HEK293 (cell line): ENCODE measurements at regions not wholly inside any gene's neighbourhood (a gene's known extent, or its start where the extent isn't known, plus 50 kb on each side); places are given as distances from the start of the nearest gene placed in this dataset.
A peak's percentile ranks its signal among the peaks of the same experiment; 100 is the strongest.

ENCODE experiments used
- CTCF ChIA-PET: fragments of 350-600 bp; formaldehyde crosslinking; extraction: SDS; loops from one replicate; lab custom pipeline; 2021; ENCODE audit warnings: antibody characterized with exemption; lab: Yijun Ruan, JAX
- POLR2A ChIA-PET: fragments of 300-600 bp; formaldehyde crosslinking; extraction: SDS; loops from one replicate; lab custom pipeline; 2020; ENCODE audit warnings: antibody characterized with exemption, inconsistent platforms; lab: Yijun Ruan, JAX
- H3K27ac ChIP-seq: fragments of 200-500 bp; sonication (Bioruptor generic); 2 replicates; pipeline ENCODE4 v1.5.1; 2014; ENCODE audit warnings: low read depth, low read length, control low read depth, inconsistent platforms; ENCODE audit errors: extremely low read depth
- H3K36me3 ChIP-seq, 2 experiments: fragments of 200-500 bp in 1 of 2; sonication (Bioruptor generic) in 1 of 2; 1 replicate in 1 of 2; 2 replicates in 1 of 2; pipeline ENCODE4 v1.5.1; 2014 to 2017; ENCODE audit warnings: inconsistent platforms in 2 of 2, low read length in 2 of 2; ENCODE audit not compliant: control insufficient read depth in 2 of 2, insufficient read depth in 1 of 2
- H3K4me1 ChIP-seq: fragments of 200-500 bp; sonication (Bioruptor generic); 2 replicates; pipeline ENCODE4 v1.5.1; 2014; ENCODE audit warnings: mild to moderate bottlenecking, low read length, inconsistent platforms; ENCODE audit not compliant: control insufficient read depth, insufficient read depth
- H3K4me3 ChIP-seq: 2 replicates; pipeline ENCODE4 v1.5.1; 2011; ENCODE audit warnings: low read depth, mild to moderate bottlenecking, control low read depth, low read length, moderate library complexity
- H3K9me3 ChIP-seq: fragments of 200-500 bp; sonication (Bioruptor generic); 2 replicates; pipeline ENCODE4 v1.5.1; 2014; ENCODE audit warnings: low read depth, low read length, inconsistent platforms; ENCODE audit not compliant: control insufficient read depth, insufficient read depth
- EGR2 ChIP-seq: fragments of 450-650 bp; formaldehyde crosslinking; IDR thresholded peaks from 2 replicates; pipeline ENCODE4 v1.5.1; 2016; ENCODE audit warnings: low read depth, missing biosample characterization, missing genetic modification characterization
- GFI1B ChIP-seq: fragments of 450-650 bp; formaldehyde crosslinking; IDR thresholded peaks from 2 replicates; pipeline ENCODE4 v1.5.1; 2016; ENCODE audit warnings: missing biosample characterization, missing genetic modification characterization
- MYNN ChIP-seq: fragments of 450-650 bp; formaldehyde crosslinking; IDR thresholded peaks from 2 replicates; pipeline ENCODE4 v1.5.1; 2016; ENCODE audit warnings: missing biosample characterization, missing genetic modification characterization, borderline replicate concordance
- OVOL3 ChIP-seq: fragments of 450-650 bp; formaldehyde crosslinking; IDR thresholded peaks from 2 replicates; pipeline ENCODE4 v1.5.1; 2016; ENCODE audit warnings: missing biosample characterization, missing genetic modification characterization
- PRDM1 ChIP-seq: fragments of 450-650 bp; formaldehyde crosslinking; IDR thresholded peaks from 2 replicates; pipeline ENCODE4; 2016; ENCODE audit warnings: missing biosample characterization, missing genetic modification characterization
- SETDB1 ChIP-seq: IDR thresholded peaks from one replicate; pipeline ENCODE4 v1.6.1; 2017; ENCODE audit warnings: mild to moderate bottlenecking, low read length, moderate library complexity, mixed read lengths; ENCODE audit not compliant: insufficient read length
- TRIM28 ChIP-seq: IDR thresholded peaks from 2 replicates; pipeline ENCODE4 v1.6.1; 2011; ENCODE audit warnings: low read length, control low read depth, borderline replicate concordance
- ZBTB1 ChIP-seq: fragments of 450-650 bp; formaldehyde crosslinking; IDR thresholded peaks from 2 replicates; pipeline ENCODE4 v1.5.1; 2016; ENCODE audit warnings: missing biosample characterization, missing genetic modification characterization
- ZBTB7A ChIP-seq: fragments of 450-650 bp; formaldehyde crosslinking; IDR thresholded peaks from 2 replicates; pipeline ENCODE4 v1.5.1; 2016; ENCODE audit warnings: low read depth, missing biosample characterization, missing genetic modification characterization
- ZIC2 ChIP-seq: fragments of 450-650 bp; formaldehyde crosslinking; IDR thresholded peaks from 2 replicates; pipeline ENCODE4 v1.5.1; 2016; ENCODE audit warnings: missing biosample characterization, missing genetic modification characterization
- ZNF112 ChIP-seq: fragments of 450-650 bp; formaldehyde crosslinking; IDR thresholded peaks from 2 replicates; pipeline ENCODE4 v1.5.0; 2017; ENCODE audit warnings: missing biosample characterization, missing genetic modification characterization
- ZNF175 ChIP-seq: fragments of 450-650 bp; formaldehyde crosslinking; IDR thresholded peaks from 2 replicates; pipeline ENCODE4 v1.5.1; 2016; ENCODE audit warnings: missing biosample characterization, missing genetic modification characterization
- ZNF184 ChIP-seq: fragments of 450-650 bp; IDR thresholded peaks from 2 replicates; pipeline ENCODE4 v1.5.1; 2018; ENCODE audit warnings: missing biosample characterization, mild to moderate bottlenecking, missing genetic modification characterization
- ZNF221 ChIP-seq: fragments of 450-650 bp; formaldehyde crosslinking; IDR thresholded peaks from 2 replicates; pipeline ENCODE4 v1.5.1; 2017; ENCODE audit warnings: missing biosample characterization, missing genetic modification characterization, borderline replicate concordance
- ZNF23 ChIP-seq: fragments of 450-650 bp; formaldehyde crosslinking; IDR thresholded peaks from 2 replicates; pipeline ENCODE4 v1.5.1; 2016; ENCODE audit warnings: missing biosample characterization, missing genetic modification characterization, borderline replicate concordance
- ZNF248 ChIP-seq: fragments of 450-650 bp; formaldehyde crosslinking; IDR thresholded peaks from 2 replicates; pipeline ENCODE4 v1.5.1; 2017; ENCODE audit warnings: missing biosample characterization, missing genetic modification characterization
- ZNF426 ChIP-seq: fragments of 450-650 bp; formaldehyde crosslinking; IDR thresholded peaks from 2 replicates; pipeline ENCODE4 v1.5.1; 2017; ENCODE audit warnings: missing biosample characterization, missing genetic modification characterization, mild to moderate bottlenecking, inconsistent platforms, moderate library complexity
- ZNF621 ChIP-seq: fragments of 450-650 bp; formaldehyde crosslinking; IDR thresholded peaks from 2 replicates; pipeline ENCODE4 v1.5.1; 2017; ENCODE audit warnings: missing biosample characterization, missing genetic modification characterization
- ZNF626 ChIP-seq: fragments of 450-650 bp; sonication (Bioruptor Pico); formaldehyde crosslinking; IDR thresholded peaks from 2 replicates; pipeline ENCODE4 v1.5.1; 2018; ENCODE audit warnings: missing biosample characterization, missing genetic modification characterization, inconsistent platforms
- ZNF768 ChIP-seq: fragments of 450-650 bp; formaldehyde crosslinking; IDR thresholded peaks from 2 replicates; pipeline ENCODE4 v1.5.1; 2018; ENCODE audit warnings: missing biosample characterization, mild to moderate bottlenecking, missing genetic modification characterization
- TF ChIP-seq, protein P1 (sequence below): fragments of 450-650 bp; formaldehyde crosslinking; IDR thresholded peaks from 2 replicates; pipeline ENCODE4 v1.5.1; 2016; ENCODE audit warnings: missing biosample characterization, missing genetic modification characterization
- TF ChIP-seq, protein P2 (sequence below): fragments of 450-650 bp; formaldehyde crosslinking; IDR thresholded peaks from 2 replicates; pipeline ENCODE4 v1.5.1; 2017; ENCODE audit warnings: missing biosample characterization, missing genetic modification characterization
- TF ChIP-seq, protein P3 (sequence below): fragments of 450-650 bp; formaldehyde crosslinking; IDR thresholded peaks from 2 replicates; pipeline ENCODE4 v1.5.1; 2016; ENCODE audit warnings: missing biosample characterization, missing genetic modification characterization

DNA sequence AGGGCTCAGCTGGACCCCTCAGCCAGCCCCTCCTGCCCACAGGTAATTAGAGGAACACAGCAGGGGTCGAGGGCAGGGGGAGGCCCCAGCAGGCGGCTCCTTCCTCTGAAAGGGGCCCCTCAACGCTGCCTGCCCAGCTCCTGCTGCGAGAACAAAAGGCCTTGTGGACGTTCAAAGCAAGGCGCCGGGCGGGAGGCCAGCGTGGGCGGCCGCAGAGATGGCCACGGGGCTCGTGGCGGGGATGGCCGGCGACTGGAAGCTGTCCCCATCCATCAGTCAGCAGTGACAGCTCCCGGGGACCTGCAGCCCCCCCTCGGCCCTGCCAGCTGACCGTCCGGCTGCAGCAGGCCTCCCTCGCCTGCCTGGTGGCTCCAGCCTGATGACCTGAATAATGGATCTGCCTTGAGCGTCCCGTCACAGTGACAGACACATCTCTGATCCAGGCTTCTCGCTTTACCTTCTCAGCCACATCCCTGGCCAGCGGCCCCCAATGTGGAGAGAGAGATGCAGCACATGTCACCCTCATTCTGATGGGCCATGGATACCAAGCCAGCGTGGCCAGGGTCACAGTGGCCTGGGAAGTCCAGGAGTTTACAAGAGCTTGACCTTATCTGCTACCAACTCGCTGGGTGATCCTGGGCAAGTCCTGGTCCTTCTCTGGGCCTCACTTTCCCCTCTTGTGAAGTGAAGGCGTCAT lies 159.3 kb downstream of the MN1 start:
- Histone ChIP-seq H3K27ac (no peak overlapping the region), H3K4me3 (no peak overlapping the region), H3K4me1 (no peaks in the 10 kb centered on the region), H3K36me3 (no peaks in the 10 kb centered on the region), H3K9me3 (no peaks in the 10 kb centered on the region)
- ChIA-PET CTCF (no interaction called here), POLR2A (no interaction called here)
- TF ChIP-seq ZIC2 (tag by site-specific recombination): peak; percentile 54; the same call in 1 of the 2 replicates
- TF ChIP-seq, protein P1, sequence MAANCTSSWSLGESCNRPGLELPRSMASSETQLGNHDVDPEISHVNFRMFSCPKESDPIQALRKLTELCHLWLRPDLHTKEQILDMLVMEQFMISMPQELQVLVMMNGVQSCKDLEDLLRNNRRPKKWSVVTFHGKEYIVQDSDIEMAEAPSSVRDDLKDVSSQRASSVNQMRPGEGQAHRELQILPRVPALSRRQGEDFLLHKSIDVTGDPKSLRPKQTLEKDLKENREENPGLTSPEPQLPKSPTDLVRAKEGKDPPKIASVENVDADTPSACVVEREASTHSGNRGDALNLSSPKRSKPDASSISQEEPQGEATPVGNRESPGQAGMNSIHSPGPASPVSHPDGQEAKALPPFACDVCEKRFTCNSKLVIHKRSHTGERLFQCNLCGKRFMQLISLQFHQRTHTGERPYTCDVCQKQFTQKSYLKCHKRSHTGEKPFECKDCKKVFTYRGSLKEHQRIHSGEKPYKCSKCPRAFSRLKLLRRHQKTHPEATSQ: no peak

DNA sequence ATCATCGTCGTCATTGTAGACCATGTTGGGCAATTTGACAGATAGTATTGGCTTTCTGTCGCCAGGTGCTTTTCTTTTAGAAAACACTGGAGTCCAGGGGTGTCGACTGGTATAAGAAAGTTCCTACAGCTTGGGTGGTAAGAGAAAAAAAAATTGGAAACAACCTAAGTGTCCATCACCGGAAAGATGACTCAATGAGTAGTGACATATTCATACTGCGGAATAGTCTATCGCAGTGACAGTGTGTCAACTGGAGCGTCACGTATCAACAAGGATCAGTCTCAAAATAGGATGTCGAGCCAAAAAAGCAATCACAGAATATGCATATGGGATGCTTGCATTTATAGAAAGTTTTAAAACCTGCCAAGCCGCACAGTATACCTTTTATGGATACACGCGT lies 157.6 kb downstream of the MN1 start:
- CTCF ChIA-PET: interaction anchor here (0.6 kb wide), 1 partner anchor 15 kb away, joined by 3 read pairs; no protein-coding TSS in a partner anchor
- POLR2A ChIA-PET: no interaction called here

DNA sequence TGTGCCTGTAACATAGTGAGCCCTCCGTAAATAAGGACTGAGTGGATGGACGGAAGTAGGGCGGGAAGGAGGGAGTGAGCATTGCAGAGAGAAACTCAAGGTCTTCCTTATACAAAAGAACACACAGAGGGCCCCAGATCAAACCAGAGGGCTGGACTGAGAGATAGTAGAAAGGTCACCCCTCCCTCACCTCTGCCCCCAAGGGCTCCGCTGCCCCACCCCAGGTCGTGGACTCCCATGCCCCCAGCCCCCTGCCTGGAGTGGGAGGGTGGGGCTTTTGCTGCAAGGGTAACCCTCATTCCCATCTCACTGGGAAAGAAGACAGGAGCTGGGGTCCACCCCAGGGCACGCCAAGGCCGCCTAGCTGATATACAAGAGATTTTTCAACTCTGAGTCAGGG lies 157.0 kb downstream of the MN1 start:
- Histone ChIP-seq H3K4me3 (no peak overlapping the region), H3K36me3 (no peaks in the 10 kb centered on the region), H3K4me1 (no peaks in the 10 kb centered on the region), H3K27ac (no peak overlapping the region), H3K9me3 (no peaks in the 10 kb centered on the region)
- ChIA-PET POLR2A (no interaction called here), CTCF (no interaction called here)
- TF ChIP-seq OVOL3: no peak

More for the DNA sequence above, 157.6 kb downstream of the MN1 start:
- Histone ChIP-seq H3K9me3 (no peaks in the 10 kb centered on the region), H3K4me1 (no peaks in the 10 kb centered on the region), H3K4me3 (no peak overlapping the region), H3K36me3 (no peaks in the 10 kb centered on the region), H3K27ac (no peak overlapping the region)
- TF ChIP-seq ZNF621 (tag by site-specific recombination) (no peak), ZNF426 (tag by site-specific recombination) (no peak), ZNF175 (tag by site-specific recombination) (no peak)

DNA sequence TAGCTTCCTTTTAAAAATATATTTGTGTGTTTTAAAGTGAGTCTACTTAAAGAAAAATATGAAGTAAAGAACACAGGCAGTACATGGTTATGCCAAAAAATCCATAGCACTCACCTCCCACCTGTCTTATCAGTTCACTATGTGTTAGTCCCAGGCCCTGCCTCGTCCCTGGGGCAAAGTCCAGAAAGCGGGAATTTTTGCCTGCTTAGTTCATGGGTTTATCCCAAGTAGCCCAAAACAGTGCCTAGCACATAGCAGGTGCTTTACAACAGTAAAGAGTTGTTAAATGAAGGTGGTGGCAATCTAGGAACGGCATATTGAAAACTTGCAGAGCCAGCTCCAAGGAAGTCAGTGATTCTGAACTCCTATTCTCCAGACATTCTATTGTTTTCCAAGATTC lies 154.0 kb downstream of the MN1 start:
- Histone ChIP-seq H3K27ac (no peak overlapping the region), H3K4me1 (no peaks in the 10 kb centered on the region), H3K36me3 (no peaks in the 10 kb centered on the region), H3K9me3 (no peaks in the 10 kb centered on the region), H3K4me3 (no peak overlapping the region)
- TF ChIP-seq ZBTB1 (tag by site-specific recombination) (no peak), ZNF768 (tag by site-specific recombination) (no peak), MYNN (tag by site-specific recombination) (no peak), ZBTB7A (no peak)
- CTCF ChIA-PET: interaction anchor here (0.6 to 1.0 kb wide), 2 partner anchors 12 to 177 kb away, joined by 3 read pairs; no protein-coding TSS in a partner anchor
- POLR2A ChIA-PET: no interaction called here

DNA sequence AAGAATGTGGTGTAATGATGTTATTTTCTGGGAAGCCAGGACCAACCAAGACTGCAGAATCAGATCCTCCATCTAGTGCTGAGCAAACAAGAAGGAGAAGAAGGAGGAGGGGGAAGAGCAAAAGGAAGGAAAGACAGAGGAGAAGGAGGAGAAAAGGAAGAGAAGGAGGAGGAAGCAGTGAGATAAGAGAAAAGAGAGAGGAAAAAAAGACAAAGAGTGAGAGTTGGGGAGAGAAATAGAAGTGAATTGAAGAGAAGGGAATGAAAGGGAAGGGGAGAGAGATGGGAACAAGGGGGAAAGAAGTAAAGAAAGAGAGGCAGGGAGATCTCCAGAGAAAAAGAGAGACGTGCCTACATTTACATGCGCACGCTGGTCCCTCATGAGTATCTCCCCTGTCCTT lies 153.5 kb downstream of the MN1 start:
- ChIA-PET POLR2A (no interaction called here), CTCF (no interaction called here)
- Histone ChIP-seq H3K4me1 (no peaks in the 10 kb centered on the region), H3K36me3 (no peaks in the 10 kb centered on the region), H3K27ac (no peak overlapping the region), H3K4me3 (no peak overlapping the region), H3K9me3 (no peaks in the 10 kb centered on the region)
- TF ChIP-seq PRDM1 (tag by site-specific recombination) (peak; percentile 85), ZNF184 (tag by site-specific recombination) (no peak), ZNF112 (tag by site-specific recombination) (0 out of 2 replicates have a peak, but pooled peaks have one; percentile 37), ZNF248 (tag by site-specific recombination) (no peak), SETDB1 (no peak), ZNF23 (tag by site-specific recombination) (no peak), TRIM28 (no peak), ZNF626 (no peak), ZNF221 (tag by site-specific recombination) (no peak), EGR2 (tag by site-specific recombination) (no peak), GFI1B (tag by site-specific recombination) (no peak)
- TF ChIP-seq, protein P2, sequence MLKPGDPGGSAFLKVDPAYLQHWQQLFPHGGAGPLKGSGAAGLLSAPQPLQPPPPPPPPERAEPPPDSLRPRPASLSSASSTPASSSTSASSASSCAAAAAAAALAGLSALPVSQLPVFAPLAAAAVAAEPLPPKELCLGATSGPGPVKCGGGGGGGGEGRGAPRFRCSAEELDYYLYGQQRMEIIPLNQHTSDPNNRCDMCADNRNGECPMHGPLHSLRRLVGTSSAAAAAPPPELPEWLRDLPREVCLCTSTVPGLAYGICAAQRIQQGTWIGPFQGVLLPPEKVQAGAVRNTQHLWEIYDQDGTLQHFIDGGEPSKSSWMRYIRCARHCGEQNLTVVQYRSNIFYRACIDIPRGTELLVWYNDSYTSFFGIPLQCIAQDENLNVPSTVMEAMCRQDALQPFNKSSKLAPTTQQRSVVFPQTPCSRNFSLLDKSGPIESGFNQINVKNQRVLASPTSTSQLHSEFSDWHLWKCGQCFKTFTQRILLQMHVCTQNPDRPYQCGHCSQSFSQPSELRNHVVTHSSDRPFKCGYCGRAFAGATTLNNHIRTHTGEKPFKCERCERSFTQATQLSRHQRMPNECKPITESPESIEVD (tag by site-specific recombination): no peak
- TF ChIP-seq, protein P3, sequence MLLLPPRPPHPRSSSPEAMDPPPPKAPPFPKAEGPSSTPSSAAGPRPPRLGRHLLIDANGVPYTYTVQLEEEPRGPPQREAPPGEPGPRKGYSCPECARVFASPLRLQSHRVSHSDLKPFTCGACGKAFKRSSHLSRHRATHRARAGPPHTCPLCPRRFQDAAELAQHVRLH: no peak
